Kidney capillary endothelial cell (primary cell): ENCODE measurements at regions not wholly inside any gene's neighbourhood (a gene's known extent, or its start where the extent isn't known, plus 50 kb on each side); places are given as distances from the start of the nearest gene placed in this dataset.
A peak's percentile ranks its signal among the peaks of the same experiment; 100 is the strongest.

Experiments
- DNase-seq: peaks from one replicate; pipeline ENCODE4 v3.0.0-alpha.2; 2018; ENCODE audit warnings: low spot score

GRCh38 chr19:32176591-32176990, 168.8 kb upstream of the ZNF507 start:
- no peak for DNase-seq

- no peak for DNase-seq
Observed at GRCh38 chr19:32177686-32178085, 167.7 kb upstream of the ZNF507 start.

GRCh38 chr19:32178401-32178800, 167.0 kb upstream of the ZNF507 start:
- DNase-seq: no peak

- DNase-seq: no peak
Observed at GRCh38 chr19:32178956-32179355, 166.5 kb upstream of the ZNF507 start.

GRCh38 chr19:32181216-32181920, 164.0 kb upstream of the ZNF507 start:
- DNase-seq: no peak

- DNase-seq: no peak
Observed at GRCh38 chr19:32186542-32187330, 158.7 kb upstream of the ZNF507 start.

GRCh38 chr19:32188921-32189320, 156.5 kb upstream of the ZNF507 start:
- no peak for DNase-seq

GRCh38 chr19:32189956-32190706, 155.3 kb upstream of the ZNF507 start:
- DNase-seq: no peak

GRCh38 chr19:32191921-32192320, 153.5 kb upstream of the ZNF507 start:
- no peak for DNase-seq

- DNase-seq: no peak
Observed at GRCh38 chr19:32195706-32196610, 149.5 kb upstream of the ZNF507 start.

GRCh38 chr19:32196690-32197420, 148.6 kb upstream of the ZNF507 start:
- no peak for DNase-seq

GRCh38 chr19:32197896-32198882, 147.2 kb upstream of the ZNF507 start:
- DNase-seq: no peak

GRCh38 chr19:32199501-32200040, 145.8 kb upstream of the ZNF507 start:
- no peak for DNase-seq

- no peak for DNase-seq
Observed at GRCh38 chr19:32200312-32201038, 144.9 kb upstream of the ZNF507 start.

- DNase-seq: no peak
Observed at GRCh38 chr19:32201211-32201610, 144.2 kb upstream of the ZNF507 start.

GRCh38 chr19:32201636-32202051, 143.8 kb upstream of the ZNF507 start:
- DNase-seq: peak; percentile 94

GRCh38 chr19:32202244-32202643, 143.2 kb upstream of the ZNF507 start:
- no peak for DNase-seq

GRCh38 chr19:32203161-32203560, 142.2 kb upstream of the ZNF507 start:
- DNase-seq: no peak

- DNase-seq: no peak
Observed at GRCh38 chr19:32206065-32206464, 139.3 kb upstream of the ZNF507 start.
